GM23338 (cell line): ENCODE measurements at regions not wholly inside any gene's neighbourhood (a gene's known extent, or its start where the extent isn't known, plus 50 kb on each side); places are given as distances from the start of the nearest gene placed in this dataset.

Source experiments
- ATAC-seq: fragments of 200-7000 bp; cut with Tn5 transposase; 3 replicates; pipeline ENCODE4 v1.9.1; 2020
- DNase-seq: peaks from one replicate; pipeline ENCODE4 v3.0.0-alpha.2; 2015; ENCODE audit warnings: low spot score
- H2AFZ ChIP-seq: fragments of 200-600 bp; sonication (generic); 2 replicates; pipeline ENCODE4 v1.8.0; 2016; ENCODE audit warnings: antibody characterized with exemption, mild to moderate bottlenecking, moderate library complexity
- H3F3A ChIP-seq: fragments of 200-600 bp; sonication (generic); replicated peaks from 2 replicates; pipeline ENCODE4 v1.8.0; 2017; ENCODE audit warnings: antibody characterized with exemption, mixed run types, low read depth
- H3K27ac ChIP-seq: fragments of 200-600 bp; sonication (generic); 2 replicates; pipeline ENCODE4 v1.6.1; 2016; ENCODE audit warnings: low read depth
- H3K27me3 ChIP-seq: fragments of 200-600 bp; sonication (generic); 2 replicates; pipeline ENCODE4 v1.8.0; 2016; ENCODE audit warnings: mild to moderate bottlenecking, mixed run types, moderate library complexity; ENCODE audit not compliant: insufficient read depth
- H3K36me3 ChIP-seq: fragments of 200-600 bp; sonication (generic); 2 replicates; pipeline ENCODE4 v1.8.0; 2016; ENCODE audit warnings: mild to moderate bottlenecking; ENCODE audit not compliant: insufficient read depth
- H3K4me1 ChIP-seq: fragments of 200-600 bp; sonication (generic); 2 replicates; pipeline ENCODE4 v1.8.0; 2016; ENCODE audit warnings: mild to moderate bottlenecking, moderate library complexity; ENCODE audit not compliant: insufficient read depth
- H3K4me2 ChIP-seq: fragments of 200-600 bp; sonication (generic); 2 replicates; pipeline ENCODE4 v1.7.1; 2017; ENCODE audit warnings: mixed run types
- H3K4me3 ChIP-seq: fragments of 200-600 bp; sonication (generic); 2 replicates; pipeline ENCODE4 v1.6.1; 2016; ENCODE audit warnings: mixed run types
- H3K79me2 ChIP-seq: fragments of 200-600 bp; sonication (generic); replicated peaks from 2 replicates; pipeline ENCODE4 v1.8.0; 2017; ENCODE audit warnings: mild to moderate bottlenecking; ENCODE audit not compliant: insufficient read depth
- H3K9me2 ChIP-seq: fragments of 200-600 bp; sonication (generic); 2 replicates; pipeline ENCODE4 v1.8.0; 2017; ENCODE audit not compliant: insufficient read depth
- H4K20me1 ChIP-seq: fragments of 200-600 bp; sonication (generic); replicated peaks from 2 replicates; pipeline ENCODE4 v1.8.0; 2017; ENCODE audit warnings: mild to moderate bottlenecking; ENCODE audit not compliant: insufficient read depth
- H3K27ac Mint-ChIP-seq: 2 replicates; pipeline ENCODE4 v1.8.0; 2020; ENCODE audit warnings: inconsistent platforms, mild to moderate bottlenecking, moderate library complexity, mixed read lengths
- H3K27me3 Mint-ChIP-seq: 3 replicates; pipeline ENCODE4 v1.8.0; 2022; ENCODE audit warnings: low read depth, mild to moderate bottlenecking, moderate library complexity, mixed read lengths, inconsistent platforms; ENCODE audit not compliant: insufficient read depth, poor library complexity
- H3K36me3 Mint-ChIP-seq: 3 replicates; pipeline ENCODE4 v1.8.0; 2021; ENCODE audit warnings: low read depth, mild to moderate bottlenecking, inconsistent platforms, moderate library complexity, mixed read lengths
- H3K4me1 Mint-ChIP-seq: 3 replicates; pipeline ENCODE4 v1.8.0; 2020; ENCODE audit warnings: mild to moderate bottlenecking, inconsistent platforms, mixed read lengths
- H3K4me3 Mint-ChIP-seq: 3 replicates; pipeline ENCODE4 v1.8.0; 2021; ENCODE audit warnings: moderate library complexity, mild to moderate bottlenecking, inconsistent platforms, mixed read lengths
- H3K9me3 Mint-ChIP-seq: 3 replicates; pipeline ENCODE4 v1.8.0; 2020; ENCODE audit warnings: moderate library complexity, mild to moderate bottlenecking, inconsistent platforms, mixed read lengths
- EZH2 ChIP-seq: fragments of 200-600 bp; sonication (generic); IDR thresholded peaks from one replicate; pipeline ENCODE4 v1.8.0; 2017; ENCODE audit warnings: antibody characterized with exemption, mild to moderate bottlenecking, low read depth; ENCODE audit not compliant: unreplicated experiment
- NANOG ChIP-seq: IDR thresholded peaks from 2 replicates; pipeline ENCODE4 v1.6.1; 2016; ENCODE audit warnings: antibody characterized with exemption, borderline replicate concordance
- POLR2AphosphoS5 ChIP-seq: IDR thresholded peaks from 2 replicates; pipeline ENCODE4 v1.6.1; 2016; ENCODE audit warnings: antibody characterized with exemption, low read depth
- ZNF114 ChIP-seq: fragments of 250-450 bp; sonication (Bioruptor Pico); IDR thresholded peaks from 2 replicates; pipeline ENCODE4 v1.5.0; 2020; ENCODE audit warnings: mild to moderate bottlenecking, moderate library complexity
- ZNF331 ChIP-seq: fragments of 250-450 bp; sonication (Bioruptor Pico); IDR thresholded peaks from 2 replicates; pipeline ENCODE4 v1.5.0; 2020; ENCODE audit warnings: low read depth, mild to moderate bottlenecking, moderate library complexity
- TF ChIP-seq, protein P1 (sequence below), 2 experiments: fragments of 200-600 bp in 1 of 2; sonication (generic) in 1 of 2; conservative IDR thresholded peaks; 2 replicates each; pipeline versions ENCODE4 v1.5.1 to v1.6.1; 2016 to 2017; ENCODE audit warnings: antibody characterized with exemption in 2 of 2, low read depth in 2 of 2, mild to moderate bottlenecking in 2 of 2, moderate library complexity in 1 of 2
- TF ChIP-seq, protein P2 (sequence below): IDR thresholded peaks from one replicate; pipeline ENCODE4 v1.6.1; 2018; ENCODE audit warnings: antibody characterized with exemption; ENCODE audit not compliant: unreplicated experiment
- TF ChIP-seq, protein P3 (sequence below): IDR thresholded peaks from 2 replicates; pipeline ENCODE4 v1.6.1; 2016; ENCODE audit warnings: antibody characterized with exemption

DNA sequence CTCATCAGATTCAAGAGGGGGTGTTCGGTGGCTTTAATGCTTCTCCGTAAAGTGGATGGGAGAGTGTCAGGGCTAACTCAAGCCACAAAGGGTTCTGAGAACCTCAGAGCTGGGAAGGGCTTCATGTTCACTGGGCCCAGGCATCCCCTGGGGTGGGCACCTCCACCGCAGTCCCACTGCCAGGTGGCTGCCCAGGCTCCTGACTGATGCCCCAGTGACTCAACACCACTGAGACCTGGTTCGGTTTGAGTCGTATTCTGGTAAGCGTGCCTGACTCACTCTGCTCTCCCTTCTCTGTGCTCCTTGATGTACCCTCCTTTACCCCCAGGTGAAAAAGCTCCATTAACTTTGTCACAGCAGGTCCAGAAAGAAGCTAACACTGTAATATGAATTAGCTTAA, 304.6 kb downstream of the RPLP1 start (continued):
- TF ChIP-seq ZNF331 (CRISPR knock-in tag) (no peak), POLR2AphosphoS5 (no peak), NANOG (no peak)
- TF ChIP-seq, protein P1, sequence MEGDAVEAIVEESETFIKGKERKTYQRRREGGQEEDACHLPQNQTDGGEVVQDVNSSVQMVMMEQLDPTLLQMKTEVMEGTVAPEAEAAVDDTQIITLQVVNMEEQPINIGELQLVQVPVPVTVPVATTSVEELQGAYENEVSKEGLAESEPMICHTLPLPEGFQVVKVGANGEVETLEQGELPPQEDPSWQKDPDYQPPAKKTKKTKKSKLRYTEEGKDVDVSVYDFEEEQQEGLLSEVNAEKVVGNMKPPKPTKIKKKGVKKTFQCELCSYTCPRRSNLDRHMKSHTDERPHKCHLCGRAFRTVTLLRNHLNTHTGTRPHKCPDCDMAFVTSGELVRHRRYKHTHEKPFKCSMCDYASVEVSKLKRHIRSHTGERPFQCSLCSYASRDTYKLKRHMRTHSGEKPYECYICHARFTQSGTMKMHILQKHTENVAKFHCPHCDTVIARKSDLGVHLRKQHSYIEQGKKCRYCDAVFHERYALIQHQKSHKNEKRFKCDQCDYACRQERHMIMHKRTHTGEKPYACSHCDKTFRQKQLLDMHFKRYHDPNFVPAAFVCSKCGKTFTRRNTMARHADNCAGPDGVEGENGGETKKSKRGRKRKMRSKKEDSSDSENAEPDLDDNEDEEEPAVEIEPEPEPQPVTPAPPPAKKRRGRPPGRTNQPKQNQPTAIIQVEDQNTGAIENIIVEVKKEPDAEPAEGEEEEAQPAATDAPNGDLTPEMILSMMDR (conservative IDR thresholded peaks at IDR 0.05; ENCODE audit: low read depth in 2 of 2), result no peak
- TF ChIP-seq, protein P2, sequence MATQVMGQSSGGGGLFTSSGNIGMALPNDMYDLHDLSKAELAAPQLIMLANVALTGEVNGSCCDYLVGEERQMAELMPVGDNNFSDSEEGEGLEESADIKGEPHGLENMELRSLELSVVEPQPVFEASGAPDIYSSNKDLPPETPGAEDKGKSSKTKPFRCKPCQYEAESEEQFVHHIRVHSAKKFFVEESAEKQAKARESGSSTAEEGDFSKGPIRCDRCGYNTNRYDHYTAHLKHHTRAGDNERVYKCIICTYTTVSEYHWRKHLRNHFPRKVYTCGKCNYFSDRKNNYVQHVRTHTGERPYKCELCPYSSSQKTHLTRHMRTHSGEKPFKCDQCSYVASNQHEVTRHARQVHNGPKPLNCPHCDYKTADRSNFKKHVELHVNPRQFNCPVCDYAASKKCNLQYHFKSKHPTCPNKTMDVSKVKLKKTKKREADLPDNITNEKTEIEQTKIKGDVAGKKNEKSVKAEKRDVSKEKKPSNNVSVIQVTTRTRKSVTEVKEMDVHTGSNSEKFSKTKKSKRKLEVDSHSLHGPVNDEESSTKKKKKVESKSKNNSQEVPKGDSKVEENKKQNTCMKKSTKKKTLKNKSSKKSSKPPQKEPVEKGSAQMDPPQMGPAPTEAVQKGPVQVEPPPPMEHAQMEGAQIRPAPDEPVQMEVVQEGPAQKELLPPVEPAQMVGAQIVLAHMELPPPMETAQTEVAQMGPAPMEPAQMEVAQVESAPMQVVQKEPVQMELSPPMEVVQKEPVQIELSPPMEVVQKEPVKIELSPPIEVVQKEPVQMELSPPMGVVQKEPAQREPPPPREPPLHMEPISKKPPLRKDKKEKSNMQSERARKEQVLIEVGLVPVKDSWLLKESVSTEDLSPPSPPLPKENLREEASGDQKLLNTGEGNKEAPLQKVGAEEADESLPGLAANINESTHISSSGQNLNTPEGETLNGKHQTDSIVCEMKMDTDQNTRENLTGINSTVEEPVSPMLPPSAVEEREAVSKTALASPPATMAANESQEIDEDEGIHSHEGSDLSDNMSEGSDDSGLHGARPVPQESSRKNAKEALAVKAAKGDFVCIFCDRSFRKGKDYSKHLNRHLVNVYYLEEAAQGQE, result no peak

DNA sequence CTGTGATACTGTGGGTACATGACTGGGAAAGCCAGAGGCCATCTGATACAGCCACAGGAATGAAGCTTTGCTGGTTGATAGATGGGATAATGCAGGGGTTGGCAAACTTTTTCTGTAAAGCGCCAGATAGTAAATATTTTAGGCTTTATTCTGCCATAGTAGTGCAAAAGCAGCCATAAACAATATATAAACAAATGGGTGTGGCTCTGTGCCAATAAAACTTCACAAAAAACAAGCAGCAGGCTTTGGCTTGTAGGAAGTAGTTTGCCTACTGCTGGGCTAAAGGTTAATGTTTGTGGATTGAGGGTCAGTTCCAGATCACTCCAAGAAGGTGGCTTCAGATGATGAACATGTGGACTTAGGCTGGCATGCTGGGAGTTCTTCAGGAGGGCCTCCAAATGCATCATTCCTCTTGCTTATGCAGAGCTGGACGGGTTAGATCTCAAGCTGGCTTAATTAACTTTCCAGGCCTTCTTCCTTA, 305.7 kb downstream of the RPLP1 start:
- Mint-ChIP-seq H3K27ac (no peak overlapping the region), H3K27me3 (peaks cover 2% of the 10 kb centered on the region), H3K4me3 (no peak overlapping the region), H3K9me3 (no peaks in the 10 kb centered on the region; the same call in 2 of the 3 replicates), H3K4me1 (peaks cover 11% of the 10 kb centered on the region), H3K36me3 (no peaks in the 10 kb centered on the region; the same call in 2 of the 3 replicates)
- Histone ChIP-seq H2AFZ (no peak overlapping the region), H3K4me1 (peaks cover 12% of the 10 kb centered on the region), H3K27ac (no peak overlapping the region), H3K4me2 (no peak overlapping the region), H3K9me2 (no peaks in the 10 kb centered on the region), H4K20me1 (no peaks in the 10 kb centered on the region), H3K36me3 (no peaks in the 10 kb centered on the region), H3K79me2 (no peaks in the 10 kb centered on the region), H3F3A (no peaks in the 10 kb centered on the region), H3K4me3 (no peak overlapping the region), H3K27me3 (no peaks in the 10 kb centered on the region)
- no peak for DNase-seq
- no peak for ATAC-seq
- TF ChIP-seq, protein P3, sequence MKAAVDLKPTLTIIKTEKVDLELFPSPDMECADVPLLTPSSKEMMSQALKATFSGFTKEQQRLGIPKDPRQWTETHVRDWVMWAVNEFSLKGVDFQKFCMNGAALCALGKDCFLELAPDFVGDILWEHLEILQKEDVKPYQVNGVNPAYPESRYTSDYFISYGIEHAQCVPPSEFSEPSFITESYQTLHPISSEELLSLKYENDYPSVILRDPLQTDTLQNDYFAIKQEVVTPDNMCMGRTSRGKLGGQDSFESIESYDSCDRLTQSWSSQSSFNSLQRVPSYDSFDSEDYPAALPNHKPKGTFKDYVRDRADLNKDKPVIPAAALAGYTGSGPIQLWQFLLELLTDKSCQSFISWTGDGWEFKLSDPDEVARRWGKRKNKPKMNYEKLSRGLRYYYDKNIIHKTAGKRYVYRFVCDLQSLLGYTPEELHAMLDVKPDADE, result no peak
- TF ChIP-seq NANOG (no peak), ZNF114 (no peak), POLR2AphosphoS5 (no peak), EZH2 (no peak)
- TF ChIP-seq, protein P2, result no peak
